Thyroid gland (tissue), 4 donors: ENCODE measurements at regions not wholly inside any gene's neighbourhood (a gene's known extent, or its start where the extent isn't known, plus 50 kb on each side); places are given as distances from the start of the nearest gene placed in this dataset.
"Not testable (repeated sequence)": the region's sequence is repeated elsewhere in the genome, so short reads cannot be mapped to it uniquely, and the experiment has no call there.

Experiments
- DNase-seq, 2 donors: peaks; one replicate each; pipeline ENCODE4 v3.0.0-alpha.2; 2019
- H3K27ac ChIP-seq, 3 donors: fragments of 200-600 bp; sonication (generic); 1 replicate in 2 of 3; 2 replicates in 1 of 3; pipeline ENCODE4 v1.5.1; 2016 to 2019; ENCODE audit warnings: mild to moderate bottlenecking in 1 of 3, moderate library complexity in 1 of 3
- H3K27me3 ChIP-seq: fragments of 200-600 bp; sonication (generic); one replicate; pipeline ENCODE4 v1.5.1; 2019
- H3K36me3 ChIP-seq, 2 donors: fragments of 200-600 bp; sonication (generic); one replicate each; pipeline ENCODE4 v1.5.1; 2016 to 2019
- H3K4me1 ChIP-seq, 2 donors: fragments of 200-600 bp; sonication (generic); one replicate each; pipeline ENCODE4 v1.5.1; 2017 to 2019
- H3K4me3 ChIP-seq, 3 donors: fragments of 200-600 bp; sonication (generic); replicated peaks in 1 of 3; 1 replicate in 2 of 3; 2 replicates in 1 of 3; pipeline ENCODE4 v1.5.1; 2016; ENCODE audit warnings: mild to moderate bottlenecking in 1 of 3
- H3K9me3 ChIP-seq: fragments of 200-600 bp; sonication (generic); one replicate; pipeline ENCODE4 v1.5.1; 2017
- WGBS, 2 donors: methylation state at CpG; one replicate each; pipeline ENCODE4 v1.1.5; 2017; 5-methylcytosine and 5-hydroxymethylcytosine counted together
- intact Hi-C: fragments of 100-400 bp; cut with DNase I; formaldehyde crosslinking; loops from one replicate; pipeline ENCODE4 v1.15.1; 2023

GRCh38 chr1:206297145-206298031 is 94.0 kb downstream of the SRGAP2 start:
- H3K36me3 ChIP-seq, H3K27me3 ChIP-seq, H3K9me3 ChIP-seq, DNase-seq, intact Hi-C loops, H3K4me3 ChIP-seq, H3K4me1 ChIP-seq, H3K27ac ChIP-seq: not testable (repeated sequence)
- 59% methylated on average over 2 of the region's 5 CpGs; no CpG with 5 or more reads in 1 of the 2 donors for WGBS, 2 donors

- H3K36me3 ChIP-seq, H3K4me1 ChIP-seq, H3K27ac ChIP-seq, intact Hi-C loops, H3K9me3 ChIP-seq, DNase-seq, H3K27me3 ChIP-seq, H3K4me3 ChIP-seq: not testable (repeated sequence)
- 70 to 80% methylated on average over 1 of the region's 4 CpGs for WGBS, 2 donors
These were observed 94.7 kb downstream of the SRGAP2 start for GRCh38 chr1:206298032-206298392.

DNA sequence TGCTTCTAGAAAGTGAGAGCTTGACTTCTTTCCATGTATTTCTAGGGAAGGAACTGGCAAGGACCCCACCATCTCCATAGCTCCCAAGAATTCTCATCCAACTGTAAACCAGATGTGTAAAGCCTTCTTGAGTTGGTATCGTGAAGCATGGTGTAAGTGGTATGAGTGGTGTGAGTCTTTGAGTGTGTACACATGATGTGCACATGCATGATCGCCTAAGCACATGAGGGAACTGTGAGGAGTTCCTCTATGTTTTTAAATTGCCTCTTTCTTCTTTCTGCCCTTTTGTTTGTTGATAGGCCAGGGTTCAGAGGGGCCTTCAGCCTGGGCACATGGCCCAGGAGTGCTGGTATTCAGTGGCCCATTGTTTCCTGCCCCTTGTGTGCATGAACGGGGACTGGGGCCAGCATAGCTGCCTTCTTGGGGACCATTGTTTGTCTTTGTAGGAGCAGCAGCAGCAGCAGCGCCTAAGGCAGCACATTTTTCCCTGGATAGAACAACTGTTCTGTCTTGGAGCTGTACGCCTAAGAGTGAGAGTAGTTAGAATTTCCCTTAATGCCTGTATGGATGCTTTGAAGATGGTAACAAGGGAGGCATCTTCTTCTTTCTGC is 95.9 kb downstream of the SRGAP2 start:
- 82 to 100% methylated on average over 1 to 2 of the region's 5 CpGs for WGBS, 2 donors
- H3K9me3 ChIP-seq, H3K4me3 ChIP-seq, H3K4me1 ChIP-seq, intact Hi-C loops, H3K27me3 ChIP-seq, H3K36me3 ChIP-seq, H3K27ac ChIP-seq, DNase-seq: not testable (repeated sequence)

DNA sequence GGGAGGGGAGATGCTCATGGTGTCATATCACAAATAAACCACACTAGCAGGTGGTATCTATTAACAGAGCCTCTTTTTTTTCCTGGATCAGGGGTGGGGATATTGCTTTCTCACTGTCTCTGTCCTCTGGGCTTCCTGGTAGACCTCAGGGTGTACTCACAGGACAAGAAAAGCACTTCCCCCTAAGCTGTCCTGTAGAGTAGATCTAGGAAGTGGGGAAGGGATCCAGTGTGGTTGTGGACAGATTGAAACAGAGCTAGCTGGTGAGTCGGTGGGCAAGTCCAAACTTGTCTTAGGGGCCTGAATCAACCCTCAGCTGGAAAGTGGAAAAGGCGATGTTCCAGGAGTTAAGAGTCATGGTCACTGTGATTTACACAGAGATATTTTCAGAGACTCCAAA is 96.6 kb downstream of the SRGAP2 start:
- H3K36me3 ChIP-seq, DNase-seq, H3K4me3 ChIP-seq, H3K4me1 ChIP-seq, H3K27me3 ChIP-seq, H3K9me3 ChIP-seq, H3K27ac ChIP-seq, intact Hi-C loops: not testable (repeated sequence)
- WGBS, 2 donors = no CpG with 5 or more reads among the region's 2 CpGs

- H3K4me3 ChIP-seq, H3K27ac ChIP-seq, DNase-seq, H3K27me3 ChIP-seq, H3K9me3 ChIP-seq, H3K36me3 ChIP-seq, intact Hi-C loops, H3K4me1 ChIP-seq: not testable (repeated sequence)
- 100% methylated on average over 1 of the region's 1 CpG; no CpG with 5 or more reads in 1 of the 2 donors for WGBS, 2 donors
These were observed 98.7 kb downstream of the SRGAP2 start for GRCh38 chr1:206302056-206302455.

GRCh38 chr1:206307442-206307841 is 104.1 kb downstream of the SRGAP2 start:
- intact Hi-C loops, DNase-seq: not testable (repeated sequence)

GRCh38 chr1:206310948-206311347 is 107.6 kb downstream of the SRGAP2 start:
- intact Hi-C loops, H3K4me3 ChIP-seq, H3K4me1 ChIP-seq, H3K27ac ChIP-seq, DNase-seq, H3K27me3 ChIP-seq, H3K9me3 ChIP-seq, H3K36me3 ChIP-seq: not testable (repeated sequence)
- no CpG with 5 or more reads among the region's 2 CpGs for WGBS, 2 donors

More at GRCh38 chr1:206307442-206307841, 104.1 kb downstream of the SRGAP2 start:
- not testable (repeated sequence) for H3K4me3 ChIP-seq, H3K27ac ChIP-seq, H3K27me3 ChIP-seq, H3K36me3 ChIP-seq, H3K4me1 ChIP-seq, H3K9me3 ChIP-seq
- WGBS, 2 donors = 100% methylated on average over 1 of the region's 31 CpGs; no CpG with 5 or more reads in 1 of the 2 donors

DNA sequence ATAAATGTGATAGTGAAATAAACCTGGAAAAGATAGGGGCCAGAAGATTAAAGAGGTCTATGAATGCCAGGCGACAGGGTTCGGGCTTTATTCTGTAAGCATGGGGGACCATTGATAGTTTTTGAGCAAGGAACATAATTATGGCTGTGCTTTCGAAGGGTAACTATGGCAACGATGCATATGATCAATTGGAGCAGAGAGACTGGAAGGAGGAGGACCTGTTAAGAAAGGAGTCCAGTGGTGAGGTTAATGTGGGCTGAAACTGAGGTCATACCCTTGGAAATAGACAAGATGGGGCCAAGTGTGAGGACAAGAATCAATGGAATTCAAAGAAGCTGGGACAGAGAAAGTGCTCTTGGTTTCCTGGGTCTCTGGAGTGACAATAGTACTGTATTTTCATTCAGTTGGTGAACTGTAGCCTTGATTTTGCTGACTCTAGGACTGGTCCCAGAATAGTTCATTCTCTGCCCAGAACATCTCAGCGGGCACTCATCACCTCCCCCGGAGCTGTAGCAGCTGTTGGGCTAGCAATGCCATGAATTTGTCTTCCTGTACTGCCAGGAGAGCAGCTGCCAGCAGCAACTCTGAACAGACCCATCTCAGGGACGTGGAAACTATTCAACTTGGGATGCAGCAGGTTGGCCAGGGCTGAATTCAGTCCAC is 108.4 kb downstream of the SRGAP2 start:
- intact Hi-C loops, H3K27ac ChIP-seq, H3K9me3 ChIP-seq, H3K27me3 ChIP-seq, DNase-seq, H3K36me3 ChIP-seq, H3K4me3 ChIP-seq, H3K4me1 ChIP-seq: not testable (repeated sequence)
- WGBS, 2 donors = 80 to 83% methylated on average over 3 to 4 of the region's 7 CpGs

DNA sequence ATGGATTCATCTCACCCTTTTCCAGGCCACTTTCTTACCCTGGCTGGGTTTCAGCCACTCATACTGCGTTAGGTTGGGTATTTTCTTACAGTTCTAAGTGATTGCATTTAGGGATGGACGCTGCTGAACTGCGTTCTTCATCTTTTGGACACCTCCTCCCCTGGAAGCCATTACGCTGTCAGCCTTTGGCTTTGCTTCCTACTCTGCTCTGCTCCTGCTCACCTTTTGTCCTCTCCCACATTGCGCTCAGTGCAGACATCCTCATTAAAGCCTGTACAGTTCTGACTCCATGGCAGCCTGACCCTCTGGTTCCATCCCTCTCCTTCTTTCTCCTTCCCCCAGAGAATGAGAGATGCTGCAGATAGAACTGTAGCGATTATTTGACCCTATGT is 108.9 kb downstream of the SRGAP2 start:
- 95 to 97% methylated on average over 6 of the region's 6 CpGs for WGBS, 2 donors

GRCh38 chr1:206314951-206315636 is 111.8 kb downstream of the SRGAP2 start:
- H3K9me3 ChIP-seq, H3K4me3 ChIP-seq, H3K36me3 ChIP-seq, DNase-seq, H3K27ac ChIP-seq, H3K27me3 ChIP-seq, intact Hi-C loops, H3K4me1 ChIP-seq: not testable (repeated sequence)
- no CpG with 5 or more reads among the region's 6 CpGs for WGBS, 2 donors

More for the DNA sequence above, 108.9 kb downstream of the SRGAP2 start:
- H3K4me3 ChIP-seq, DNase-seq, intact Hi-C loops, H3K36me3 ChIP-seq, H3K27me3 ChIP-seq, H3K27ac ChIP-seq, H3K4me1 ChIP-seq, H3K9me3 ChIP-seq: not testable (repeated sequence)

DNA sequence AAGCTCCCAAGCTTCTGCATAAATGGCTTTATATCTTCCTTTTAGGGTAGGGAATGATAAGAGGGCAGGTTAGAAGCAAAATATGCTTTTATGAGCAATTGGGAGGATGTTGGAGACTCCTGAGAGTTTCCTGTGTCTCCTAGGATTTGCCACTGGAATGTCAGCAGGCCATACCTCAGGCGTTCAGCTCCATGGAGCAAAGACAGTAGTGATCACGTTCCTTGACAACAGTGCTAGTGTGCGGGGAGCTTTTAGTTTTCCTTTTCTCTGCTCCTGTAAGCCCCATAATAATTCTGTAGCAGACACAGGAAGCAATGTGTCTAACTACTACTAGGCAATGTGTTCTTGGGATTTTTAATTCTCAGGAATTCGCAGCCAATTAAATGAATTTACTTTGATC is 113.6 kb downstream of the SRGAP2 start:
- intact Hi-C loops, H3K27ac ChIP-seq, H3K36me3 ChIP-seq, DNase-seq, H3K27me3 ChIP-seq, H3K4me3 ChIP-seq, H3K9me3 ChIP-seq, H3K4me1 ChIP-seq: not testable (repeated sequence)
- no CpG with 5 or more reads among the region's 4 CpGs for WGBS, 2 donors

- DNase-seq, H3K4me3 ChIP-seq, H3K36me3 ChIP-seq, H3K4me1 ChIP-seq, H3K9me3 ChIP-seq, H3K27ac ChIP-seq, H3K27me3 ChIP-seq, intact Hi-C loops: not testable (repeated sequence)
- 45 to 56% methylated on average over 3 of the region's 5 CpGs for WGBS, 2 donors
These were observed 114.7 kb downstream of the SRGAP2 start for GRCh38 chr1:206317878-206318514.
